ENCODE measurements at regions not wholly inside any gene's neighbourhood (a gene's known extent, or its start where the extent isn't known, plus 50 kb on each side); places are given as distances from the start of the nearest gene placed in this dataset.
"Not testable (repeated sequence)": the region's sequence is repeated elsewhere in the genome, so short reads cannot be mapped to it uniquely, and the experiment has no call there.

GRCh38 chr13:99733346-99733745, 232.1 kb downstream of the TM9SF2 start:
- DNase-seq, result no peak

GRCh38 chr13:99731747-99732146, 230.5 kb downstream of the TM9SF2 start:
- DNase-seq, result no peak

GRCh38 chr13:99730403-99730802, 229.1 kb downstream of the TM9SF2 start:
- no peak for DNase-seq

DNA sequence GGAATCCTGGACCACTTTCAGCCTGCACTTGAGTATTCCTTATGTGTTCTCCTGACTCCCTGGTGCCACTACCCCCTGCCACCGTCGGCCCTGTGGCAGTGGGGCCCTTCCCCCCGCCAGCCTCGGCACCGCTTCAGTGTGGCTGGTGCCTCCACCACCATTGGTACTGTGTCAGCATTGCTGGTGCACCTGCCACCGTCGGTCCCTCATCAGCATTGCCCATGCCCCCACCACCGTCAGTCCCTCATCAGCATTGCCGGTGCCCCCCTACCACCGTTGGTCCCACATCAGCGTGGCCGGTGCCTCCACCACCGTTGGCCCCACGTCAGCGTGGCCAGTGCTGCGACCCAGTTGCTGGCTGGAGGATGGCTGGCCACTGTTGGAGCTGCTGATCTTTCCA, 228.5 kb downstream of the TM9SF2 start:
- no peak for DNase-seq

- DNase-seq, result not testable (repeated sequence)
These were observed 226.4 kb downstream of the TM9SF2 start for GRCh38 chr13:99727651-99728050.

DNA sequence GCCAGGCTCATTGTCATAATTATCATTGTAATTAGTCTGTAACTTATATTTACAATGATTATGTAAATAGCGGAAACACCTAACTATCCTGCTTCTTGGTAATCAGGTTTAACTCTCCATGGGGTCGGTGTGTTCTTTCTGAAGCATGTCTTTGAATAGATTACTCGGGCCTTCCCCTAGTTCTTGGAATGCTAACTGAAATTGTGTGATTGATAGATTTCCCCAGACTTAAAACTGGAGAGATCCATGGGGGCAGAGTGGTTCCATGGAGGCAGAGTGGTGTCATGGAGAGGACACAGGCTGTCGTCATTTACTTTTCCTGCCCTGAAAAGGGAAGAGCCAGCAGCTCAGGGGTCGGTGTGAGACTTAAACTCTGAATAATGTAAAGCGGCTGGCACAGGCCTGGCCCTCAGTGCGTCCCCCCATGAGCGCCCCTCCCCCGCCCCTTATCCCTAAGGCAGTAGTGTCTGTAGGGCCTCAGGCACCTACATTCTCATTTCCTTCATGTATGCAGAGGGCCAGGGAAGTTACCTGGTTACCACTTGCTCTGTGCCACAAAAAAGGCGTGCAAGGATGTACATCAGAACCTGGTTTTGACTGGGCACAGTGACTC, 225.1 kb downstream of the TM9SF2 start:
- DNase-seq, result no peak

- DNase-seq, result no peak
These were observed 224.4 kb downstream of the TM9SF2 start for GRCh38 chr13:99725644-99726043.

- no peak for DNase-seq
These were observed 223.6 kb downstream of the TM9SF2 start for GRCh38 chr13:99724633-99725517.

DNA sequence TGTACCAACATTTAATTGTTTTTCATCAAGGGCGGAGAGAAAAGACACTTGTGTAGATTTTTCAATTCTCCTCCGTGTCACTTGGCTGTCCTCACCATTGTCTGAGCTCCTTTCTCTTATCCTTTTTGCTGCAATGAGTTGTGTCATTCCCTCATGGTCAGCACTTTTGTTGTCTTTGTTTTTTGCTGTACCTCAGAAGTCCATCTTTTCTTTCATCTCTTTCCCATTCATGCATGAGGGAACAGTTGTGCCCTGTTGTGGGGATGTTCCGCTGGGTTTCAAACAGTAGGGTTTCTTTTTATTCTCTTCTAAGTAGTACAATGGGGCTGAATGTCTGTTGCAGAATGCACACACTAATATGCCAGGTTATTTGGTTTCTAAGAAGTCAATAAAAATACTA, 222.6 kb downstream of the TM9SF2 start:
- DNase-seq, result no peak

DNA sequence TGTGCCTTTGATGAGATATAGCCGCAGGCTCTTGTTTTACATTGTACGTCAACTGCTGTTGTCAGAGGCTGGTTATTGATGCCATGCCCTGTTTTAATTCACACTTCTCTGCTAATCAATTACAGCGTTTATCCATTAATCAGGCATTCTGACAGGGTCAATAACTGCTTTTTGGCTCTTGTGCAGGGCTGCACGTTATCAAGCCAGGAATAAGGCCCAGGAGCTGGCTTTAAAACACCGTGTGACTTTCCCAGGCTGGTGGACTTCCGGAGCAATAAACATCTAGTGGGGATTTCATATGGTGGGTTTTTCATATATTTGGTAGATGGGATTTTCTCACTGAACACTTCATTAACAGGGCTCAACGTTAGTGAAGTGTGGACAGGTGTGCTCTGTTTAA, 221.7 kb downstream of the TM9SF2 start:
- DNase-seq, result no peak

DNA sequence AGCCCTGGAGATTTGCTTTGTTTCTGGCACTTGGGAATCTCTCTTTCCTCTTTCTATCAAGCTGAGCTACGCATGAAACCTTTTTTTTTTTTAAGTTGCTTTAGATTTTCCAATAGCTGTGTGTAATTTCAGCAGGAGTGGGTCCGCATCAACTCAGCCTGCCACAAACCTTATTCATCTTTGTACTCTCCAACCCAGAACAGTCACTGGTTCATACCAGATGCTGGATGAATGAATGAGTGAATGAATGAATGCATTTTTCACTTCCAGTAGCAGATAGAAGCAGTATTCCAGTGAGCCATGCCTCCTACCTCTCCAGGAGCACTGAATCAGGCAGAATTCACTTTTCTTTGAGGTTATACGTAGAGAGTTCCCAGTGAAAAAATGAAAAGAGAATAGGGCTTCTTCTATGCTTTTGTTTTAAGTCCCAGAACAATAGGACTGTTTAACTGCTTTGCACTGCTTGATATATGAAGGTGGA, 221.1 kb downstream of the TM9SF2 start:
- DNase-seq, result no peak

DNA sequence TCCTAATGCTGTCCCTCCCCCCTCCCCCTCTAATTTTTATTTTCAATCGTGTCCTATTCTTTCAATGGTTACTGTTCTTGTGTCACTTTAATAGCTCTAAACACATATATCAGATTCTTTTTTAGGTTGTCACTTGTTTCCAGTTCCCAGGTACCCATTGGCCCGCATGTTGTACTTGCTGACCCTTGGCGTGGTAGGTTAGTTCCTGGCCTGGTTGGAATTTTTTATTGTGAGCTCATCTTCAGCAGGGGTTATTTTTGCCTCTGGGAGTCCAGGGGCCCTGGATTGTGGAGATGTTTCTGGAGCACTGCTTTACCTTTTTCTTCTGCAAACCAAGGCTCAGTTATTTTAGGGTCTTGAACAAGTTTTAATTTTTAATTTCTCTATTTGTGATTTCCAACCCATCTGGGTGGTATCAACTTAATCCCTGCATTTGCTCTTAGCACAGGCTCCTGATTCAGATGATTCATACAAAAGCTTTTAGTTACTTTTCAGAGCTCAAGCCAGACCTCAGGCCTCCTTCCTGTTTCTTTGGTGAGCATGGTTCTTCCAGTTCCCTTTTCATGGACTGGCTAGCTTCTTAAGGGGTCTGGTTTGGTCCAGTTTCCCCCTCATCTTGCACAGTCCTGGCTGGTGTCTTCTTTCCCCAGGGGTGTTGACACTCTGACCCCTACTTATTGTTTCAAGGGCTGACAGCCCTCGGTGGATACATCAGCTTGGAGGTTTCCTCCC, 220.5 kb downstream of the TM9SF2 start:
- no peak for DNase-seq

GRCh38 chr13:99717959-99718674, 216.8 kb downstream of the TM9SF2 start:
- no peak for DNase-seq

DNA sequence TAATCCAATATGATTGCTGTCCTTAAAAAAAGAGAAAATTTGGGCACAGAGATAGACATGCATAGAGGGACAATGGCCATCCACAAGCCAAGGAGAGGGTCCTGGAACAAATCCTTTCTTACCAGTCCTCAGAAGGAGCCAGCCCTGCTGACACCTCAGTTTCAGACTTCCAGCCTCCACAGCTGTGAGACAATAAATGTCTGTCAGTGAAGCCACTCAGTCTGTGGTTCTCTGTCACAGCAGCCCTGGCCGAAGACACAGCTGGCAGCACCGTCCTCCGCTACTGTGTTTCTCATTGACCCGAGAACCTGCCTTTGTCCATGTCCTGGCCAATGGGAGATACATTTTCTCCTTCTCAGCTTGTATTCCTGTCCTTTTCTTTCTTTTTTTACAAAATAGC, 207.9 kb downstream of the TM9SF2 start:
- DNase-seq, result no peak

- peak; percentile 46 for DNase-seq
These were observed 203.1 kb downstream of the TM9SF2 start for GRCh38 chr13:99704390-99704789.

- DNase-seq, result no peak
These were observed 202.6 kb downstream of the TM9SF2 start for GRCh38 chr13:99703908-99704307.

DNA sequence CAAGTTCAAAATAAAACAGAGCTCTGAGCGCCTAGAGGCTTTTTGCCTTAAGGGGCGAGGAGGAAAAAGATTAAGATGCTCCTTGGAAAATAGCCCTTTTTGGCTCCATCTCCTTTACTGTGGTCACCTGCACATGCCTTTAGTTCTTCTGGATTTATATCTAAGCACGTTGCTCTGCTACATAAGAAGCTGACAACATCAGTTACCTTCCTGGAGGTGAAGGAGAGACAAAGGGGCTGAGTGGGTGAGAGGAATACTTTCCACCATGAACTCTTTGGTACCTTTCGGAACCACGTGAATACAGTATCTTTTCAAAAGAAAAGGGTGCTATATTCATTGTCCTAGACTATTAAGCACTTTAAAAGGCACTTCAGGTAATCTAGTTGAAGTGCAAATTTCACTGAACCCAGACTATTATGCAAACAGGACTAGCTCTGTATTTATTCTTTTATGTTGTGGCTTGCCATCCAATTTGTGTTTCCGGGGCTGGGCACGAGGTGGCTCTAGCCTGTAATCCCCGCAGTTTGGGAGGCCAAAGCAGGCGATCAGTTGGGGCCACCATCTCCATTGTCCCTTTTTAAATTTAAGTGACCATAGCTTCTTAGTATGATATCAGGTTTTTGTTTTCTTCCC, 201.5 kb downstream of the TM9SF2 start:
- no peak for DNase-seq

- no peak for DNase-seq
These were observed 199.2 kb downstream of the TM9SF2 start for GRCh38 chr13:99700468-99700867.

GRCh38 chr13:99698816-99699099, 197.5 kb downstream of the TM9SF2 start:
- DNase-seq, result no peak

DNA sequence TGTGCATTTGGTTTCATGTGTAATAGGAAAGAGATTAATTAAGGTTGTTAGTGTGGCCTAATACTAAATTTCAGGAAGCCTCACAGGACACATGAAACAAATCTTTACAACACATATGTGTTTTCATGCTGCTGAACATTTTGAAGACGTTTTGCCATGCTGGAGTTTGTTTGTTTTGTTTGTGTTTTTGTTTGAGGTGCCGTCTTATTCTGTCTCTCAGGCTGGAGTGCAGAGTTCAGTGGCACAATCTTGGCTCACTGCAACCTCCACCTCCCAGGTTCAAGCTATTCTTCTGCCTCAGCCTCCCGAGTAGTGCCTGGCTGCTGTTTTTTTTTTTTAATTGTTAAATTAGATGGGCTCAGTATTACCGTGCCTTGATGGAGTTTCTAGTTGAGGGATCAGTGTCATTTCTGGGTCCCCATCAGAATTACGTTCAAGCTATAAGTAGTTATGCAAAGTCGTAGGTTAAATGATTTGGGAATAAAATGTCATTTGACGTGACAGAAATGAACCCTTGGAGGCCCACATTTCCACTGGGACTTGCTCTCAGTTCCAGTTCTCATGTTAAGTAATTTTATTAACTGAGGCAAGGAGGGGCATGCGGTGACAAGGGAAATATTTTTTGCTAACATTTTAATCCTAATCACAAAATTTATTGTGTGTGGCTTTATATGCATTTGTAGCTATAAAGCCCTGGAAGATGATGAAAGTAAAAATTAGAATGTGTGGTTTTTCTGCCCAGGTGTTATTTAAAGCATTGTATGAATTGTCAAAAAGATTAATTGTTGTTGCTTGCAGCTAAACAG, 196.9 kb downstream of the TM9SF2 start:
- DNase-seq, result no peak

GRCh38 chr13:99695857-99696256, 194.6 kb downstream of the TM9SF2 start:
- no peak for DNase-seq

All from SHP77 treated with DMSO at 0.1 percent for 48 hours (cell line).